Neural progenitor cell (in vitro differentiated cells): ENCODE measurements at regions not wholly inside any gene's neighbourhood (a gene's known extent, or its start where the extent isn't known, plus 50 kb on each side); places are given as distances from the start of the nearest gene placed in this dataset.
A peak's percentile ranks its signal among the peaks of the same experiment; 100 is the strongest.

ENCODE experiments used
- DNase-seq: peaks from one replicate; pipeline ENCODE4 v3.0.0-alpha.2; 2016; ENCODE audit warnings: low spot score
- H2AFZ ChIP-seq: fragments of 200-600 bp; sonication (generic); replicated peaks from 2 replicates; pipeline ENCODE4 v1.6.1; 2016; ENCODE audit warnings: antibody characterized with exemption
- H3F3A ChIP-seq: fragments of 200-600 bp; sonication (generic); 2 replicates; pipeline ENCODE4 v1.6.1; 2016; ENCODE audit warnings: antibody characterized with exemption, low read depth
- H3K27ac ChIP-seq: fragments of 200-600 bp; sonication (generic); 2 replicates; pipeline ENCODE4 v1.5.1; 2016; ENCODE audit warnings: mild to moderate bottlenecking
- H3K27me3 ChIP-seq: fragments of 200-600 bp; sonication (generic); 2 replicates; pipeline ENCODE4 v1.6.1; 2016; ENCODE audit warnings: mild to moderate bottlenecking, moderate library complexity
- H3K36me3 ChIP-seq: fragments of 200-600 bp; sonication (generic); 2 replicates; pipeline ENCODE4 v1.5.1; 2016
- H3K4me1 ChIP-seq: fragments of 200-600 bp; sonication (generic); 2 replicates; pipeline ENCODE4 v1.6.1; 2016; ENCODE audit warnings: mixed run types
- H3K4me2 ChIP-seq: fragments of 200-600 bp; sonication (generic); 2 replicates; pipeline ENCODE4 v1.6.1; 2016
- H3K4me3 ChIP-seq: fragments of 200-600 bp; sonication (generic); 2 replicates; pipeline ENCODE4 v1.5.1; 2016
- H3K79me2 ChIP-seq: fragments of 200-600 bp; sonication (generic); 2 replicates; pipeline ENCODE4 v1.6.1; 2016; ENCODE audit warnings: low read depth
- H3K9ac ChIP-seq: fragments of 200-600 bp; sonication (generic); 2 replicates; pipeline ENCODE4 v1.6.1; 2016
- H3K9me3 ChIP-seq: fragments of 200-600 bp; sonication (generic); 2 replicates; pipeline ENCODE4 v1.5.1; 2016; ENCODE audit warnings: low read depth
- H4K20me1 ChIP-seq: fragments of 200-600 bp; sonication (generic); 2 replicates; pipeline ENCODE4 v1.6.1; 2016; ENCODE audit warnings: low read depth
- H3K27ac Mint-ChIP-seq: 3 replicates; pipeline ENCODE4 v1.8.0; 2021; ENCODE audit warnings: mixed read lengths
- H3K27me3 Mint-ChIP-seq: 2 replicates; pipeline ENCODE4 v1.8.0; 2022; ENCODE audit warnings: low read depth, mild to moderate bottlenecking, inconsistent platforms, moderate library complexity, mixed read lengths; ENCODE audit not compliant: insufficient read depth
- H3K36me3 Mint-ChIP-seq: 3 replicates; pipeline ENCODE4 v1.8.0; 2021; ENCODE audit warnings: mixed read lengths
- H3K4me1 Mint-ChIP-seq: 3 replicates; pipeline ENCODE4 v1.8.0; 2021; ENCODE audit warnings: mixed read lengths
- H3K4me3 Mint-ChIP-seq: 3 replicates; pipeline ENCODE4 v1.8.0; 2021; ENCODE audit warnings: mild to moderate bottlenecking, moderate library complexity, mixed read lengths
- H3K9me3 Mint-ChIP-seq: 3 replicates; pipeline ENCODE4 v1.8.0; 2020; ENCODE audit warnings: mixed read lengths
- EZH2 ChIP-seq: fragments of 200-600 bp; sonication (generic); IDR thresholded peaks from 2 replicates; pipeline ENCODE4 v1.6.1; 2017; ENCODE audit warnings: antibody characterized with exemption, mild to moderate bottlenecking, moderate library complexity
- EZH2phosphoT487 ChIP-seq: fragments of 200-600 bp; sonication (generic); IDR thresholded peaks from 2 replicates; pipeline ENCODE4 v1.6.1; 2017; ENCODE audit warnings: antibody characterized with exemption
- TF ChIP-seq, protein P1 (sequence below): fragments of 200-600 bp; sonication (generic); IDR thresholded peaks from 2 replicates; pipeline ENCODE4 v1.5.1; 2017; ENCODE audit warnings: antibody characterized with exemption, mild to moderate bottlenecking

DNA sequence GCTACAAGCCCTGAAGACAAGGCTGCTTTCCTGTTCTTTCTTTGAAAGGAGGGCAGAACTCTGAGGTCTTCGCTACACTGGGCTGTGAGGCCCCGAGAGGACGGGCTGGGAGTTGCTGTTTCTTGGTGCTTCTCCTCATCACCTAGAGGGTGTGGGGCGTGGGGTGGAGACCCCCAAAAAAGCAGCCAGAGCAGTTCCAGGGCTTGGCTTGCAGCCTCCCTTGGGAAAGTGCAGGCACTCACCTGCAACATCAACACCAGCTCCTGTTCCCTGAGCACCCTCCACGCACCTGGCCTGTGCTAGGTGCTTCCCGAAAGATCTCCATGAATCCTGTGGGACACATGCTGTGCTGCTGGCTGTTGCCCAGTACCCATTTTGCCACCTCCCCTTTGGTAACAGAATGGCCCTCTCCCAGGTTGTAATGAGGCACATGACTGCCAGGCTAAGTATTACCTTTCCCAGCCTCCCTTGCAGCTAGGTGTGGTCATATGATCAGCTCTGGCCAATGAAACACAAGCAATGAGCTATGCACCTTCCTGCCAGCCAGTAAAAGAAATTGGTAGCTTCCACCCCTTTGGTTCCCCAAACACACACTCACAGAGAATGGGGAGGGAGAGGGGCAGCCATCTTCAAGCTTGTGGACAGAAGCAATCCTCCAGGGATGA, 146.0 kb downstream of the C9orf50 start:
- H3K36me3 ChIP-seq: no peaks in the 10 kb centered on the region
- no peak overlapping the region for H3K4me3 Mint-ChIP-seq
- H3K27ac ChIP-seq: no peak overlapping the region
- H2AFZ ChIP-seq: no peak overlapping the region
- H3K9me3 Mint-ChIP-seq: peaks cover 7% of the 10 kb centered on the region
- no peak overlapping the region for H3K4me3 ChIP-seq
- no peaks in the 10 kb centered on the region for H3K9me3 ChIP-seq
- H3K36me3 Mint-ChIP-seq: no peaks in the 10 kb centered on the region
- no peak for TF ChIP-seq EZH2phosphoT487
- no peak for TF ChIP-seq EZH2
- TF ChIP-seq, protein P1, sequence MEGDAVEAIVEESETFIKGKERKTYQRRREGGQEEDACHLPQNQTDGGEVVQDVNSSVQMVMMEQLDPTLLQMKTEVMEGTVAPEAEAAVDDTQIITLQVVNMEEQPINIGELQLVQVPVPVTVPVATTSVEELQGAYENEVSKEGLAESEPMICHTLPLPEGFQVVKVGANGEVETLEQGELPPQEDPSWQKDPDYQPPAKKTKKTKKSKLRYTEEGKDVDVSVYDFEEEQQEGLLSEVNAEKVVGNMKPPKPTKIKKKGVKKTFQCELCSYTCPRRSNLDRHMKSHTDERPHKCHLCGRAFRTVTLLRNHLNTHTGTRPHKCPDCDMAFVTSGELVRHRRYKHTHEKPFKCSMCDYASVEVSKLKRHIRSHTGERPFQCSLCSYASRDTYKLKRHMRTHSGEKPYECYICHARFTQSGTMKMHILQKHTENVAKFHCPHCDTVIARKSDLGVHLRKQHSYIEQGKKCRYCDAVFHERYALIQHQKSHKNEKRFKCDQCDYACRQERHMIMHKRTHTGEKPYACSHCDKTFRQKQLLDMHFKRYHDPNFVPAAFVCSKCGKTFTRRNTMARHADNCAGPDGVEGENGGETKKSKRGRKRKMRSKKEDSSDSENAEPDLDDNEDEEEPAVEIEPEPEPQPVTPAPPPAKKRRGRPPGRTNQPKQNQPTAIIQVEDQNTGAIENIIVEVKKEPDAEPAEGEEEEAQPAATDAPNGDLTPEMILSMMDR: no peak
- H3K27me3 ChIP-seq: no peaks in the 10 kb centered on the region
- peaks cover 20% of the 10 kb centered on the region for H3K27me3 Mint-ChIP-seq
- DNase-seq: no peak
- peaks cover 70% of the 10 kb centered on the region for H3K4me1 Mint-ChIP-seq
- H3K27ac Mint-ChIP-seq: no peak overlapping the region
- H3K9ac ChIP-seq: no peak overlapping the region
- H3F3A ChIP-seq: peaks cover 16% of the 10 kb centered on the region
- no peaks in the 10 kb centered on the region for H4K20me1 ChIP-seq
- H3K79me2 ChIP-seq: no peaks in the 10 kb centered on the region
- H3K4me1 ChIP-seq: peaks cover 24% of the 10 kb centered on the region
- no peak overlapping the region for H3K4me2 ChIP-seq

DNA sequence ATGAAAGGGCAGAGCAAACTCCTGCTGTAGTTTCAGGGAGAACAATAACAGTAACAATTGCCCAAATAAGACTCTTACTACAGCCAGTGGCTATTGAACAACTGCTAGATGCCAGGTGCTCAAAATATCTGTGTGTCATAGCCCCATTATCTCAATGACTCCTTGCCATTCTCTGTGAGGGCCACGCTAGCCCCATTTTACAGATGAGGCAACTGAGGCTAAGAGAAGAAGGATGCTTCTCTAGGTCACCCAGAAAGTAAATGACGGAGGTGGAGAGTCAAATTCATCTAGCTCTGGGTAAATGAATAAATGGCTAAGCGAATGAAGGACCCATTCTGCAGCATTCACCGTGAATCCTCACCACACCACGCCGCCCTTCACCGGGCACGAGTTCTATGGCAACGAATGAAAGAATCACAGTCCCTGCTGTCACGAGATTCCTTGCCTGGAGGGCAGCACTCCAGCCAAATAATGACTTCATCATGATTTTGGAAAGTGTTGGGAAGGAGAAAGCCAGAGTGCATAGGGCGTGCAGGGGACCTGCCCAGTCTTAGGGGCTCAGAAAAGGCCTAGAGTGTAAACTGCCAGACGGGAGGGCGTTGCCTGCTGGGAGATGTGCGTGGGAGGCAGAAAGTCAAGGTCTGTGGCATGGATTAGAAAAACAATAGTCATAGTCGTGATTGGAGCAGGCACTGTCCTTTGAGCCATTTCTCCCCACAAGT, 147.2 kb downstream of the C9orf50 start:
- Histone ChIP-seq H3K27ac (no peak overlapping the region), H3K9me3 (no peaks in the 10 kb centered on the region), H3K4me1 (peaks cover 26% of the 10 kb centered on the region), H3K36me3 (no peaks in the 10 kb centered on the region), H3K27me3 (no peaks in the 10 kb centered on the region), H3K79me2 (no peaks in the 10 kb centered on the region), H4K20me1 (no peaks in the 10 kb centered on the region), H3K4me2 (no peak overlapping the region), H3K4me3 (no peak overlapping the region), H2AFZ (no peak overlapping the region), H3K9ac (no peak overlapping the region), H3F3A (peaks cover 7% of the 10 kb centered on the region)
- Mint-ChIP-seq H3K27me3 (peaks cover 21% of the 10 kb centered on the region), H3K9me3 (peaks cover 7% of the 10 kb centered on the region), H3K4me1 (peaks cover 71% of the 10 kb centered on the region), H3K27ac (peak overlapping the region; percentile 59), H3K4me3 (peak overlapping the region; percentile 59), H3K36me3 (no peaks in the 10 kb centered on the region)
- no peak for DNase-seq
- TF ChIP-seq, protein P1: no peak
- TF ChIP-seq EZH2phosphoT487: no peak
- TF ChIP-seq EZH2: no peak

DNA sequence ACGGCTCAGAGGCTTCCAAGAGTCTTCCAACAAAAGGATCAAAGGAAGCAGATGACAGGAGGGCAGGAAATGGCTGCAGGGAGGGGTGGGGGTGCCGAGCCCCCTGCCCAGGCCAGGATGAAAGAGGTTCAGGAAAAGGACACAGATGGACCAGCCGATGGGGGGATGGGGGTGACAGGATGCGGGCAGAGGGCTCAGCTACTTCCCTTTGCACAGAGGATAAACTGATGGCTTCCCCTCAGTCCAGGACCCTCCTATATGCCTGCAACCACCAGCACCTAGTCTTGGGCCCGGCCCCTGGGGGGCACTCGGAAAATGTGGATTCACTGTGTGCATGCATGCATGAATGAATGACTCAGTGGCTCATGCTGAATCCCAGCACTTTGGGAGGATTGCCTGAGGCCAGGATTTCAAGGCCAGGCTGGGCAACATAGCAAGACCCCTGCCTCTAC, 148.2 kb downstream of the C9orf50 start:
- Histone ChIP-seq H3K36me3 (no peaks in the 10 kb centered on the region), H3F3A (peaks cover 7% of the 10 kb centered on the region), H4K20me1 (no peaks in the 10 kb centered on the region), H3K9ac (no peak overlapping the region), H2AFZ (no peak overlapping the region), H3K4me3 (no peak overlapping the region), H3K27me3 (no peaks in the 10 kb centered on the region), H3K4me2 (no peak overlapping the region), H3K4me1 (peaks cover 26% of the 10 kb centered on the region), H3K27ac (no peak overlapping the region), H3K9me3 (no peaks in the 10 kb centered on the region), H3K79me2 (no peaks in the 10 kb centered on the region)
- peaks cover 7% of the 10 kb centered on the region for H3K9me3 Mint-ChIP-seq
- TF ChIP-seq, protein P1: no peak
- TF ChIP-seq EZH2: no peak
- TF ChIP-seq EZH2phosphoT487: no peak
- peaks cover 74% of the 10 kb centered on the region for H3K4me1 Mint-ChIP-seq
- H3K27me3 Mint-ChIP-seq: peaks cover 25% of the 10 kb centered on the region
- H3K36me3 Mint-ChIP-seq: no peaks in the 10 kb centered on the region
- no peak for DNase-seq
- H3K4me3 Mint-ChIP-seq: no peak overlapping the region
- no peak overlapping the region for H3K27ac Mint-ChIP-seq
